Prostate gland (tissue), 2 donors: ENCODE measurements at regions not wholly inside any gene's neighbourhood (a gene's known extent, or its start where the extent isn't known, plus 50 kb on each side); places are given as distances from the start of the nearest gene placed in this dataset.

Experiments used
- DNase-seq: peaks from one replicate; pipeline ENCODE4 v3.0.0-alpha.2; 2019; ENCODE audit warnings: low spot score
- H3K27ac ChIP-seq, 2 donors: fragments of 200-600 bp; sonication (generic); 2 replicates each; pipeline ENCODE4 v1.5.1; 2017 to 2019
- H3K27me3 ChIP-seq: fragments of 200-600 bp; sonication (generic); replicated peaks from 2 replicates; pipeline ENCODE4 v1.5.1; 2019; ENCODE audit not compliant: insufficient read depth
- H3K36me3 ChIP-seq, 2 donors: fragments of 200-600 bp; sonication (generic); 1 replicate in 1 of 2; 2 replicates in 1 of 2; pipeline versions ENCODE4 v1.5.1 to v1.8.1; 2017 to 2019
- H3K4me1 ChIP-seq: fragments of 200-600 bp; sonication (generic); replicated peaks from 2 replicates; pipeline ENCODE4 v1.5.1; 2019
- H3K4me3 ChIP-seq, 2 donors: fragments of 200-600 bp; sonication (generic); 2 replicates each; pipeline ENCODE4 v1.5.1; 2017 to 2019
- H3K9me3 ChIP-seq: fragments of 200-600 bp; sonication (generic); 2 replicates; pipeline ENCODE4 v1.5.1; 2017
- POLR2A ChIP-seq: fragments of 450-650 bp; IDR thresholded peaks from one replicate; pipeline ENCODE4 v1.6.1; 2016; ENCODE audit warnings: antibody characterized with exemption, mild to moderate bottlenecking
- POLR2AphosphoS5 ChIP-seq: sonication (generic); formaldehyde crosslinking; IDR thresholded peaks from one replicate; pipeline ENCODE4 v1.6.1; 2017; ENCODE audit warnings: antibody characterized with exemption
- WGBS: methylation state at CpG from one replicate; pipeline ENCODE4 v1.1.5; 2018; 5-methylcytosine and 5-hydroxymethylcytosine counted together
- intact Hi-C: fragments of 100-400 bp; cut with DNase I; formaldehyde crosslinking; loops from one replicate; pipeline ENCODE4 v1.14.2; 2022
- TF ChIP-seq, protein P1 (sequence below), 4 experiments: fragments of 200-600 bp in 2 of 4; fragments of 450-650 bp in 2 of 4; sonication (generic) in 2 of 4; IDR thresholded peaks; 1 replicate in 3 of 4; 2 replicates in 1 of 4; pipeline ENCODE4 v1.5.1; 2016 to 2019; ENCODE audit warnings: antibody characterized with exemption in 4 of 4, mild to moderate bottlenecking in 2 of 4, moderate library complexity in 2 of 4

- TF ChIP-seq POLR2AphosphoS5 (no peak), POLR2A (no peak)
- TF ChIP-seq, protein P1, sequence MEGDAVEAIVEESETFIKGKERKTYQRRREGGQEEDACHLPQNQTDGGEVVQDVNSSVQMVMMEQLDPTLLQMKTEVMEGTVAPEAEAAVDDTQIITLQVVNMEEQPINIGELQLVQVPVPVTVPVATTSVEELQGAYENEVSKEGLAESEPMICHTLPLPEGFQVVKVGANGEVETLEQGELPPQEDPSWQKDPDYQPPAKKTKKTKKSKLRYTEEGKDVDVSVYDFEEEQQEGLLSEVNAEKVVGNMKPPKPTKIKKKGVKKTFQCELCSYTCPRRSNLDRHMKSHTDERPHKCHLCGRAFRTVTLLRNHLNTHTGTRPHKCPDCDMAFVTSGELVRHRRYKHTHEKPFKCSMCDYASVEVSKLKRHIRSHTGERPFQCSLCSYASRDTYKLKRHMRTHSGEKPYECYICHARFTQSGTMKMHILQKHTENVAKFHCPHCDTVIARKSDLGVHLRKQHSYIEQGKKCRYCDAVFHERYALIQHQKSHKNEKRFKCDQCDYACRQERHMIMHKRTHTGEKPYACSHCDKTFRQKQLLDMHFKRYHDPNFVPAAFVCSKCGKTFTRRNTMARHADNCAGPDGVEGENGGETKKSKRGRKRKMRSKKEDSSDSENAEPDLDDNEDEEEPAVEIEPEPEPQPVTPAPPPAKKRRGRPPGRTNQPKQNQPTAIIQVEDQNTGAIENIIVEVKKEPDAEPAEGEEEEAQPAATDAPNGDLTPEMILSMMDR (IDR thresholded peaks at IDR 0.05) = no peak
- H3K36me3 ChIP-seq = no peaks in the 10 kb centered on the region
- 21% methylated on average over 6 of the region's 6 CpGs for WGBS
Measured at GRCh38 chr4:55256787-55257186, 89.3 kb upstream of the SRD5A3 start.

DNA sequence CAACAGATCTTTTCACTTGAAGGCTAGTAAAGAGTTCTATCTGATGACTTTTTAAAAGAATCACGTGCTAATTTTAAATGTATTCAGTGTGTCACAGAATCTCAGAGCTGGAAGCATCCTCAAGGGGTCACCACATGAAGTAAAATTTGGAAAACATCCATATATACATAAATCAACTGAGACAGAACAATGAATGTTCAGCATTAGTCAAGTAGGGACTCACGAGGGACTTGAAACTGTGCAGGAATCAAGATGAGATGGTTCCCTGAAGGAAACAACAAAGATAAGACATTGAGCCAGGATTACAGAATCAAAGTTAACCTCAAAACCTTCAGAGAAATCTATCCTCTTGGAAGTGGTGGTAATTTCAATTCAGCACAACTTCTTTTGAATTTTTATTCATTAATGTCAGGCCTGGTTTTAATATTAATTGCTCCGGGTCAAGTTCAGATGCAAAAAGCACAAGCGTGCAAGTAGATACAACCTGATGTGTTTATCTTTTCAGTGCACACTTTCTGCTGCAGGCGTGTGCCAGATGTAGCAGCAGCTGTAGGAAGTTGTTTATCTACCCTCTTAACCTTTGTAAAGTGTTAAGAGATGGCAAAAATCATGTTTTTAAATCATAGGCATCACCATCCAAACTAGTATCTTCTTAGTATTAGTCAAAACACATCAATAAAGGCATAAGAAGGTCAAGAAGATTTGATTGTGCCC is 87.7 kb upstream of the SRD5A3 start:
- WGBS = 49% methylated on average over 5 of the region's 5 CpGs
- H3K27ac ChIP-seq = no peak overlapping the region
- TF ChIP-seq POLR2AphosphoS5 (no peak), POLR2A (no peak)
- TF ChIP-seq, protein P1 (IDR thresholded peaks at IDR 0.05) = no peak
- DNase-seq = no peak
- H3K36me3 ChIP-seq = no peaks in the 10 kb centered on the region
- H3K27me3 ChIP-seq = no peaks in the 10 kb centered on the region
- no peaks in the 10 kb centered on the region for H3K4me1 ChIP-seq
- no peak overlapping the region for H3K4me3 ChIP-seq
- intact Hi-C loops = no loop called here
- H3K9me3 ChIP-seq = no peaks in the 10 kb centered on the region

More at GRCh38 chr4:55256787-55257186, 89.3 kb upstream of the SRD5A3 start:
- no peaks in the 10 kb centered on the region for H3K27me3 ChIP-seq
- H3K4me1 ChIP-seq = no peaks in the 10 kb centered on the region
- intact Hi-C loops = no loop called here
- H3K27ac ChIP-seq = no peak overlapping the region
- DNase-seq = no peak
- H3K4me3 ChIP-seq = no peak overlapping the region
- H3K9me3 ChIP-seq = no peaks in the 10 kb centered on the region

- DNase-seq = no peak
- no peaks in the 10 kb centered on the region for H3K27me3 ChIP-seq
- TF ChIP-seq, protein P1 (IDR thresholded peaks at IDR 0.05) = no peak
- TF ChIP-seq POLR2AphosphoS5 (no peak), POLR2A (no peak)
- no peak overlapping the region for H3K4me3 ChIP-seq
- no peaks in the 10 kb centered on the region for H3K4me1 ChIP-seq
- no peak overlapping the region for H3K27ac ChIP-seq
- 76% methylated on average over 3 of the region's 3 CpGs for WGBS
- no peaks in the 10 kb centered on the region for H3K9me3 ChIP-seq
- no peaks in the 10 kb centered on the region for H3K36me3 ChIP-seq
- intact Hi-C loops = no loop called here
Measured at GRCh38 chr4:55259294-55259693, 86.7 kb upstream of the SRD5A3 start.

DNA sequence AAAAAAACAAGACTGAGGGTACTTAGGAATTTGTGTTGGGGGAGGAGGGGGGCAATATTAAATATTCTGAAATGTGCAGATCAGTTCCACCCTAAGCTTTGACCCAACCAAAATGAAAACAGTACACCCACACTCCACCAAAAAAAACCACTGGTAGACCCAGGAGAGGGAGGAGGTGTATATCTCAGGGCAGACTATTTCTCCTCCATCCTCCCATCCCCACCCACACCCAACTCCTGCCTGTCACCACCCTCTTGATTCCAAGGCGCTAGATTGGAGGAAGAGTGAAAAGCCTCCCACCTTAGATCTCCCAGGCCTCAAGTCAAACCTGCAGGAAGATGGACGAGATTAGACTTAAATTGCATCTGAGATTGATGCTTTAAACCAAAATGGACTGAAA is 76.6 kb upstream of the SRD5A3 start:
- no peak overlapping the region for H3K27ac ChIP-seq
- no peaks in the 10 kb centered on the region for H3K27me3 ChIP-seq
- intact Hi-C loops = no loop called here
- no peaks in the 10 kb centered on the region for H3K36me3 ChIP-seq
- no peaks in the 10 kb centered on the region for H3K9me3 ChIP-seq
- no peak for DNase-seq
- WGBS = 86% methylated on average over 2 of the region's 2 CpGs
- no peak overlapping the region for H3K4me3 ChIP-seq
- H3K4me1 ChIP-seq = no peaks in the 10 kb centered on the region
- TF ChIP-seq POLR2A (no peak), POLR2AphosphoS5 (no peak)
- TF ChIP-seq, protein P1 (IDR thresholded peaks at IDR 0.05) = no peak

DNA sequence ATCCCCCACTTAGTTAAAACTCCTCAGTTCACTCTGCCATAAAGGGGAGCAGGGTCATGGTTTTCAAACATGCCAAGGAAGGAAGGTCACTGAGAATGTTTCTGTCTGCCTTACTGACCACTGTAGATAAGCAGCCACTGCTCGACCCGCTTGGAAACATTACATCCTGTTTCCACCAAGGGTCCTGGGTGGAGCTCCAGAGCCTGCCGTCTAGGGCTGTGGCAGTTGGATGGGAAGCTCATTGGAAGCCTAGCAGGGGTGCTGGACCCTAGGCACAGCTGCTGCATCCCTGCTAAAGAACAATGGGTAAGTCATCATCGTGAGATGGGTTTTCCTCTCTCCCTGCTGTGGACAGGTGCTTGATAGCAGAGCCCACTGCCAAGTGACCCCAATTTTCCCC is 76.0 kb upstream of the SRD5A3 start:
- H3K27me3 ChIP-seq = no peaks in the 10 kb centered on the region
- intact Hi-C loops = no loop called here
- WGBS = 70% methylated on average over 4 of the region's 4 CpGs
- no peak overlapping the region for H3K27ac ChIP-seq
- H3K36me3 ChIP-seq = no peaks in the 10 kb centered on the region
- no peak overlapping the region for H3K4me3 ChIP-seq
- H3K9me3 ChIP-seq = no peaks in the 10 kb centered on the region
- TF ChIP-seq POLR2A (no peak), POLR2AphosphoS5 (no peak)
- TF ChIP-seq, protein P1 (IDR thresholded peaks at IDR 0.05) = no peak
- no peak for DNase-seq
- H3K4me1 ChIP-seq = no peaks in the 10 kb centered on the region
